Kidney (tissue), 13 donors: ENCODE measurements at regions not wholly inside any gene's neighbourhood (a gene's known extent, or its start where the extent isn't known, plus 50 kb on each side); places are given as distances from the start of the nearest gene placed in this dataset.

Experiments
- DNase-seq, 5 donors: peaks; one replicate each; pipeline ENCODE4 v3.0.0-alpha.2; 2013 to 2020
- FAIRE-seq: peaks from 2 replicates; lab custom pipeline; 2012; peaks lifted over from hg19 to GRCh38; lab: Jason Lieb, UNC
- H3K27ac ChIP-seq, 2 donors: one replicate each; pipeline ENCODE4 v1.7.0; 2013; ENCODE audit warnings: low read depth in 2 of 2, low read length in 2 of 2, inconsistent platforms in 1 of 2
- H3K27me3 ChIP-seq: one replicate; pipeline ENCODE4 v1.7.1; 2013; ENCODE audit warnings: low read length, inconsistent platforms; ENCODE audit not compliant: control insufficient read depth, insufficient read depth
- H3K36me3 ChIP-seq, 3 donors: one replicate each; pipeline versions ENCODE4 v1.7.0 to v1.7.1; 2013; ENCODE audit warnings: low read length in 3 of 3, control low read depth in 1 of 3, inconsistent platforms in 1 of 3; ENCODE audit not compliant: insufficient read depth in 3 of 3, control insufficient read depth in 2 of 3
- H3K4me1 ChIP-seq, 3 donors: one replicate each; pipeline versions ENCODE4 v1.7.0 to v1.7.1; 2013; ENCODE audit warnings: low read length in 3 of 3, inconsistent platforms in 1 of 3, low read depth in 1 of 3; ENCODE audit not compliant: control insufficient read depth in 2 of 3, insufficient read depth in 2 of 3
- H3K4me3 ChIP-seq, 3 donors: one replicate each; pipeline versions ENCODE4 v1.7.0 to v1.8.1; 2013; ENCODE audit warnings: low read length in 3 of 3, control low read depth in 1 of 3, inconsistent platforms in 1 of 3
- H3K9ac ChIP-seq, 3 donors: one replicate each; pipeline versions ENCODE4 v1.7.0 to v1.7.1; 2013; ENCODE audit warnings: low read length in 3 of 3, control low read depth in 1 of 3, inconsistent platforms in 1 of 3
- H3K9me3 ChIP-seq, 3 donors: one replicate each; pipeline versions ENCODE4 v1.7.0 to v1.7.1; 2013; ENCODE audit warnings: low read length in 3 of 3, control low read depth in 1 of 3, inconsistent platforms in 1 of 3; ENCODE audit not compliant: control insufficient read depth in 2 of 3, insufficient read depth in 1 of 3
- CTCF ChIP-seq: IDR thresholded peaks from 3 replicates; pipeline ENCODE4 v1.5.1; 2012; ENCODE audit warnings: mild to moderate bottlenecking, moderate library complexity, borderline replicate concordance; ENCODE audit not compliant: insufficient read depth; ENCODE audit errors: extremely low read depth
- intact Hi-C: fragments of 100-400 bp; cut with DNase I; formaldehyde crosslinking; loops from one replicate; pipeline ENCODE4 v1.11.1; 2022
- donor health status: control.
- donor health status: control.
- donor health status: control.
- donor health status: control.
- donor health status: control.
- donor health status: DM: yes; HTN: yes; CAD: no.
- donor health status: Normal renal cell carcinoma (clear cell type).

GRCh38 chr20:40942006-40942405 lies 86.6 kb upstream of the TOP1 start:
- Histone ChIP-seq H3K27ac (no peak overlapping the region), H3K4me1 (no peaks in the 10 kb centered on the region), H3K36me3 (no peaks in the 10 kb centered on the region), H3K27me3 (no peaks in the 10 kb centered on the region), H3K9ac (no peak overlapping the region), H3K4me3 (no peak overlapping the region), H3K9me3 (no peaks in the 10 kb centered on the region)
- no peak for TF ChIP-seq CTCF
- intact Hi-C loops, result loop anchor here (10.0 kb wide), 1 partner anchor 1057 kb away; no protein-coding TSS in a partner anchor
- FAIRE-seq (no peak), DNase-seq (no peak)

GRCh38 chr20:40942775-40943174 lies 85.8 kb upstream of the TOP1 start:
- TF ChIP-seq CTCF, result no peak
- DNase-seq (no peak), FAIRE-seq (no peak)
- Histone ChIP-seq H3K9ac (no peak overlapping the region), H3K4me3 (no peak overlapping the region), H3K4me1 (no peaks in the 10 kb centered on the region), H3K27me3 (no peaks in the 10 kb centered on the region), H3K9me3 (no peaks in the 10 kb centered on the region), H3K36me3 (no peaks in the 10 kb centered on the region), H3K27ac (no peak overlapping the region)
- intact Hi-C loops, result loop anchor here (10.0 kb wide), 1 partner anchor 1058 kb away; no protein-coding TSS in a partner anchor

GRCh38 chr20:40943591-40943990 lies 85.0 kb upstream of the TOP1 start:
- intact Hi-C loops, result loop anchor here (10.0 kb wide), 1 partner anchor 1059 kb away; no protein-coding TSS in a partner anchor
- no peak for TF ChIP-seq CTCF
- DNase-seq (no peak), FAIRE-seq (no peak)
- Histone ChIP-seq H3K4me3 (no peak overlapping the region), H3K4me1 (no peaks in the 10 kb centered on the region), H3K36me3 (no peaks in the 10 kb centered on the region), H3K27me3 (no peaks in the 10 kb centered on the region), H3K9me3 (no peaks in the 10 kb centered on the region), H3K9ac (no peak overlapping the region), H3K27ac (no peak overlapping the region)

GRCh38 chr20:40945189-40945588 lies 83.4 kb upstream of the TOP1 start:
- FAIRE-seq, result no peak
- intact Hi-C loops, result loop anchor here (10.0 kb wide), 1 partner anchor 1060 kb away; no protein-coding TSS in a partner anchor
- TF ChIP-seq CTCF, result no peak

More at GRCh38 chr20:40945189-40945588, 83.4 kb upstream of the TOP1 start:
- H3K36me3 ChIP-seq, result no peaks in the 10 kb centered on the region
- no peaks in the 10 kb centered on the region for H3K9me3 ChIP-seq
- H3K4me3 ChIP-seq, result no peak overlapping the region
- H3K27me3 ChIP-seq, result no peaks in the 10 kb centered on the region
- no peaks in the 10 kb centered on the region for H3K4me1 ChIP-seq
- H3K27ac ChIP-seq, result no peak overlapping the region
- no peak for DNase-seq
- H3K9ac ChIP-seq, result no peak overlapping the region
